CD14-positive monocyte (primary cell): ENCODE measurements at regions not wholly inside any gene's neighbourhood (a gene's known extent, or its start where the extent isn't known, plus 50 kb on each side); places are given as distances from the start of the nearest gene placed in this dataset.

Source experiments
- DNase-seq, 3 donors: peaks; one replicate each; pipeline ENCODE4 v3.0.0-alpha.2; 2011 to 2022
- H2AFZ ChIP-seq: 2 replicates; pipeline ENCODE4 v1.6.0; 2012; ENCODE audit warnings: mild to moderate bottlenecking, low read depth, low read length, inconsistent platforms; ENCODE audit not compliant: insufficient read depth, poor library complexity, severe bottlenecking
- H3K27ac ChIP-seq, 2 donors: 1 replicate in 1 of 2; 2 replicates in 1 of 2; pipeline ENCODE4 v1.5.1; 2012 to 2013; ENCODE audit warnings: low read length in 2 of 2, control low read depth in 1 of 2, inconsistent platforms in 1 of 2, low read depth in 1 of 2, mild to moderate bottlenecking in 1 of 2
- H3K27me3 ChIP-seq, 2 donors: one replicate each; pipeline versions ENCODE4 v1.6.0 to v1.6.1; 2011 to 2013; ENCODE audit warnings: low read length in 2 of 2; ENCODE audit not compliant: control insufficient read depth in 2 of 2, insufficient read depth in 2 of 2
- H3K36me3 ChIP-seq, 2 donors: replicated peaks in 1 of 2; 1 replicate in 1 of 2; 2 replicates in 1 of 2; pipeline versions ENCODE4 v1.5.1 to v1.6.1; 2012 to 2013; ENCODE audit warnings: low read length in 2 of 2, control low read depth in 1 of 2, inconsistent platforms in 1 of 2, mild to moderate bottlenecking in 1 of 2; ENCODE audit not compliant: insufficient read depth in 2 of 2, control insufficient read depth in 1 of 2
- H3K4me1 ChIP-seq, 2 donors: 1 replicate in 1 of 2; 2 replicates in 1 of 2; pipeline versions ENCODE4 v1.5.1 to v1.6.1; 2012 to 2013; ENCODE audit warnings: low read length in 2 of 2, control low read depth in 1 of 2, inconsistent platforms in 1 of 2, mild to moderate bottlenecking in 1 of 2, moderate library complexity in 1 of 2; ENCODE audit not compliant: insufficient read depth in 2 of 2, control insufficient read depth in 1 of 2
- H3K4me2 ChIP-seq: replicated peaks from 2 replicates; pipeline ENCODE3; 2012; ENCODE audit warnings: low read length, moderate library complexity, mild to moderate bottlenecking; ENCODE audit not compliant: poor library complexity, severe bottlenecking; ENCODE audit errors: extremely low read depth
- H3K4me3 ChIP-seq, 3 experiments: fragments of 200-600 bp in 1 of 3; sonication (generic) in 1 of 3; replicated peaks in 1 of 3; 1 replicate in 2 of 3; 2 replicates in 1 of 3; pipeline ENCODE4 v1.5.1; 2011 to 2013; ENCODE audit warnings: low read length in 3 of 3, mild to moderate bottlenecking in 3 of 3, control low read depth in 2 of 3, low read depth in 2 of 3, inconsistent platforms in 1 of 3, moderate library complexity in 1 of 3
- H3K79me2 ChIP-seq: 2 replicates; pipeline ENCODE4 v1.6.0; 2012; ENCODE audit warnings: mild to moderate bottlenecking, control low read depth, inconsistent platforms, low read length, moderate library complexity; ENCODE audit not compliant: insufficient read depth
- H3K9ac ChIP-seq: 2 replicates; pipeline ENCODE4 v1.6.0; 2017; ENCODE audit warnings: low read length, mild to moderate bottlenecking; ENCODE audit not compliant: insufficient read depth, poor library complexity, severe bottlenecking
- H3K9me3 ChIP-seq, 2 donors: replicated peaks in 1 of 2; 1 replicate in 1 of 2; 2 replicates in 1 of 2; pipeline versions ENCODE4 v1.5.1 to v1.6.1; 2012 to 2013; ENCODE audit warnings: low read length in 2 of 2, control low read depth in 1 of 2; ENCODE audit not compliant: control insufficient read depth in 1 of 2, insufficient read depth in 1 of 2
- H4K20me1 ChIP-seq: 2 replicates; pipeline ENCODE4 v1.6.0; 2012; ENCODE audit warnings: mild to moderate bottlenecking, low read length, control low read depth, moderate library complexity; ENCODE audit not compliant: insufficient read depth
- H3K27ac Mint-ChIP-seq, 7 donors: one replicate each; pipeline ENCODE4 v1.8.0; 2020; ENCODE audit warnings: mild to moderate bottlenecking in 7 of 7, mixed read lengths in 7 of 7, moderate library complexity in 6 of 7, inconsistent platforms in 2 of 7
- H3K27me3 Mint-ChIP-seq, 3 donors: one replicate each; pipeline ENCODE4 v1.8.0; 2021 to 2022; ENCODE audit warnings: low read depth in 3 of 3, mild to moderate bottlenecking in 3 of 3, mixed read lengths in 3 of 3, moderate library complexity in 3 of 3, inconsistent platforms in 1 of 3
- H3K36me3 Mint-ChIP-seq, 2 donors: one replicate each; pipeline ENCODE4 v1.8.0; 2020; ENCODE audit warnings: mixed read lengths in 2 of 2, inconsistent platforms in 1 of 2, mild to moderate bottlenecking in 1 of 2
- H3K4me1 Mint-ChIP-seq: one replicate; pipeline ENCODE4 v1.8.0; 2020; ENCODE audit warnings: mild to moderate bottlenecking, mixed read lengths
- H3K4me3 Mint-ChIP-seq, 2 donors: one replicate each; pipeline ENCODE4 v1.8.0; 2020; ENCODE audit warnings: mild to moderate bottlenecking in 2 of 2, mixed read lengths in 2 of 2, moderate library complexity in 1 of 2
- H3K9me3 Mint-ChIP-seq, 7 donors: one replicate each; pipeline ENCODE4 v1.8.0; 2020 to 2022; ENCODE audit warnings: mixed read lengths in 7 of 7, mild to moderate bottlenecking in 6 of 7, moderate library complexity in 6 of 7, inconsistent platforms in 2 of 7
- WGBS: methylation state at CpG from one replicate; pipeline ENCODE4 v1.1.5; 2013; ENCODE audit warnings: missing lambda C conversion rate; ENCODE audit not compliant: insufficient coverage; 5-methylcytosine and 5-hydroxymethylcytosine counted together
- intact Hi-C, 2 donors: fragments of 100-400 bp; cut with micrococcal nuclease; formaldehyde crosslinking; loops; one replicate each; pipeline versions ENCODE4 v1.15.0 to v1.15.1; 2023
- TF ChIP-seq, protein P1 (sequence below): fragments of 200-600 bp; IDR thresholded peaks from one replicate; pipeline ENCODE4 v1.8.0; 2022; ENCODE audit warnings: antibody characterized with exemption, mild to moderate bottlenecking

DNA sequence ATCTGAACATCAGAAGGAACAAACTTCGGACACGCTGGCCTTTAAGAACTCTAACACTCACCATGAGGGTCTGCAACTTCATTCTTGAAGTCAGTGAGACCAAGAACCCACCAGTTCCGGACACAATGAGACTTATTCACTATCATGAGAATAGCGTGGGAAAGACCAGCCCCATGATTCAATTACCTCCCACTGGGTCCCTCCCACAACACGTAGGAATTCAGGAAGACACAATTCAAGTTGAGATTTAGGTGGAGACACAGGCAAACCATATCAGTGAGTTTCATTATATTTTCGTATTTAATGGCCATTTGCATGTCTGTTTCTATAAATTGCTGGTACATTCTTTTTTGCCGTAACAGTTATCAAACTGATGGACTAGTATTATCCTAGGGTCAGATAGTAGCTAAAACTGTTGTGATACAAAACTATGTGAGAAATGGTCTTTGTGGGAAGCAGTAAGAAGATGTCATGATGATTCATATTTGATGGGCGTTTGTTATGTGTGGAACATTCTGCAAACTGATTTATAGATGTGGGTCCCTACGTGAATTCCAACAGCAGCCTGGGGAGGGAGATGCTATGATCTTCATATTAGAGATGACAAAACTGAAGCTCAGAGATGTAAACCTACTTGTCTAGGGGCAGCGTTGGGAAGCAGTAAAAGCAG lies 282.4 kb upstream of the TMEM132C start:
- TF ChIP-seq, protein P1, sequence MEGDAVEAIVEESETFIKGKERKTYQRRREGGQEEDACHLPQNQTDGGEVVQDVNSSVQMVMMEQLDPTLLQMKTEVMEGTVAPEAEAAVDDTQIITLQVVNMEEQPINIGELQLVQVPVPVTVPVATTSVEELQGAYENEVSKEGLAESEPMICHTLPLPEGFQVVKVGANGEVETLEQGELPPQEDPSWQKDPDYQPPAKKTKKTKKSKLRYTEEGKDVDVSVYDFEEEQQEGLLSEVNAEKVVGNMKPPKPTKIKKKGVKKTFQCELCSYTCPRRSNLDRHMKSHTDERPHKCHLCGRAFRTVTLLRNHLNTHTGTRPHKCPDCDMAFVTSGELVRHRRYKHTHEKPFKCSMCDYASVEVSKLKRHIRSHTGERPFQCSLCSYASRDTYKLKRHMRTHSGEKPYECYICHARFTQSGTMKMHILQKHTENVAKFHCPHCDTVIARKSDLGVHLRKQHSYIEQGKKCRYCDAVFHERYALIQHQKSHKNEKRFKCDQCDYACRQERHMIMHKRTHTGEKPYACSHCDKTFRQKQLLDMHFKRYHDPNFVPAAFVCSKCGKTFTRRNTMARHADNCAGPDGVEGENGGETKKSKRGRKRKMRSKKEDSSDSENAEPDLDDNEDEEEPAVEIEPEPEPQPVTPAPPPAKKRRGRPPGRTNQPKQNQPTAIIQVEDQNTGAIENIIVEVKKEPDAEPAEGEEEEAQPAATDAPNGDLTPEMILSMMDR: no peak
- Mint-ChIP-seq H3K27ac (no peak overlapping the region), H3K27me3 (peaks cover 0 to 3% (median 0%) of the 10 kb centered on the region in 3 donors), H3K4me1 (no peaks in the 10 kb centered on the region), H3K4me3 (no peak overlapping the region), H3K36me3 (no peaks in the 10 kb centered on the region), H3K9me3 (peaks cover 0 to 15% (median 6%) of the 10 kb centered on the region in 7 donors)
- H4K20me1 ChIP-seq: no peaks in the 10 kb centered on the region
- no peak overlapping the region for H3K27ac ChIP-seq
- H3K36me3 ChIP-seq: no peaks in the 10 kb centered on the region
- peaks cover 0 to 8% of the 10 kb centered on the region in 2 donors for H3K9me3 ChIP-seq
- no peak overlapping the region for H3K4me2 ChIP-seq
- H3K9ac ChIP-seq: no peak overlapping the region
- no peak for DNase-seq
- 83% methylated on average over 6 of the region's 10 CpGs for WGBS
- no peaks in the 10 kb centered on the region for H3K79me2 ChIP-seq
- no peaks in the 10 kb centered on the region for H3K4me1 ChIP-seq
- H3K4me3 ChIP-seq: no peak overlapping the region
- intact Hi-C loops: no loop called here
- no peak overlapping the region for H2AFZ ChIP-seq
- H3K27me3 ChIP-seq: no peaks in the 10 kb centered on the region

DNA sequence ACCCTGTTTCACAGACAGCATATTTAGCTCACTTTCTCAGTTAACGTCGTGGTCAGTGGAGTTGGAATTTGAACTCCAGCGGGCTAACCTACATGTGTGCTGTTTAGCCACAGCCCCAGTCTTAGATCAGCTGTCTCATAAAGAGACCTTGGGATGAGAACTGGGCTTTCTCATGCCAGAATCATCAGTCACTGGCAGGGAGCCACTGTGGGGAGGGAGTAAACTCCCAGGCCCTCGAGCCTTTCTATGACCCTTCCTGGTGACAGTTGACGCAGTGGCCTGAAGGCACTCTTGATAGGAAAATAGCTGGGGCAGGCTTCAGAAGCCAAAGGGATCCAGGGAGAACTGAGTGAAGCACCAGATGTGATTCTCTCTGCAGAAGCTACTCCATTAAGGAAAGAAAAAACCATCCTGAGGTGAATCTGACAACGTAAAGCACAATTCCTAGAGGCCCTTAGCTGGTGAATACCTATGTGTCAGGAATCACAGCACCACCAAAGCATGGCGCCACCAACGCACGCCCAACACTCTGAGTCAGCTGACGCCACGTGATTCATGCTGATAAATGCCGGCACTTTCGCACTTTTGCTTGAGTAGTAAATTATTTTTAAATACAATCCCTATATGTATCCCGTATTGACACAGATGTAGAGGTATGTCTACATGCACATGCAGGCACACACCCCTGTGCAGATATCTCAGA lies 279.6 kb upstream of the TMEM132C start:
- Mint-ChIP-seq H3K27ac (no peak overlapping the region), H3K9me3 (peaks cover 0 to 17% (median 8%) of the 10 kb centered on the region in 7 donors), H3K27me3 (peaks cover 0 to 3% (median 2%) of the 10 kb centered on the region in 3 donors), H3K36me3 (no peaks in the 10 kb centered on the region), H3K4me3 (no peak overlapping the region), H3K4me1 (no peaks in the 10 kb centered on the region)
- peaks cover 10 to 18% of the 10 kb centered on the region in 2 donors for H3K9me3 ChIP-seq
- H3K4me3 ChIP-seq: no peak overlapping the region
- 94% methylated on average over 9 of the region's 14 CpGs for WGBS
- H3K4me1 ChIP-seq: no peaks in the 10 kb centered on the region
- H3K27ac ChIP-seq: no peak overlapping the region
- no peaks in the 10 kb centered on the region for H3K79me2 ChIP-seq
- no peaks in the 10 kb centered on the region for H4K20me1 ChIP-seq
- TF ChIP-seq, protein P1: no peak
- intact Hi-C loops: no loop called here
- no peak overlapping the region for H3K4me2 ChIP-seq
- H3K36me3 ChIP-seq: no peaks in the 10 kb centered on the region
- DNase-seq: no peak
- no peaks in the 10 kb centered on the region for H3K27me3 ChIP-seq
- no peak overlapping the region for H2AFZ ChIP-seq
- H3K9ac ChIP-seq: no peak overlapping the region
